IMR-90 (cell line): ENCODE measurements at regions not wholly inside any gene's neighbourhood (a gene's known extent, or its start where the extent isn't known, plus 50 kb on each side); places are given as distances from the start of the nearest gene placed in this dataset.
A peak's percentile ranks its signal among the peaks of the same experiment; 100 is the strongest.

ENCODE experiments used
- ATAC-seq: fragments of 200-7000 bp; cut with Tn5 transposase; 2 replicates; pipeline ENCODE4 v1.9.1; 2020; ENCODE audit warnings: low read depth, mild to moderate bottlenecking, moderate library complexity
- BruUV-seq: library from RNA; stranded (reverse); fragments of 400-500 nt; replicated peaks from 2 replicates; lab custom pipeline; 2021; lab: Mats Ljungman, UMichigan
- CTCF ChIA-PET: fragments of 300-600 bp; formaldehyde crosslinking; extraction: SDS; loops from one replicate; lab custom pipeline; 2021; ENCODE audit warnings: antibody characterized with exemption; lab: Yijun Ruan, JAX
- POLR2A ChIA-PET: fragments of 300-600 bp; sonication (Branson Sonifier 250); formaldehyde crosslinking; loops from one replicate; lab custom pipeline; 2022; ENCODE audit warnings: antibody characterized with exemption; ENCODE audit not compliant: unreplicated experiment; lab: Charles Lee
- DNase-seq: peaks from one replicate; pipeline ENCODE4 v3.0.0; 2013
- H2AFZ ChIP-seq: replicated peaks from 2 replicates; pipeline ENCODE3; 2013; ENCODE audit warnings: low read length, mild to moderate bottlenecking; ENCODE audit not compliant: poor library complexity
- H2AK5ac ChIP-seq: 2 replicates; pipeline ENCODE4 v1.6.1; 2013; ENCODE audit warnings: low read depth, low read length, inconsistent platforms
- H2AK9ac ChIP-seq: replicated peaks from 2 replicates; pipeline ENCODE3; 2013; ENCODE audit warnings: mild to moderate bottlenecking, low read depth, low read length, moderate library complexity; ENCODE audit not compliant: poor library complexity
- H2BK120ac ChIP-seq: 2 replicates; pipeline ENCODE4 v1.6.1; 2013; ENCODE audit warnings: low read depth, low read length, inconsistent platforms
- H2BK15ac ChIP-seq: 3 replicates; pipeline ENCODE4 v1.6.1; 2013; ENCODE audit warnings: low read depth, low read length, inconsistent platforms
- H2BK20ac ChIP-seq: 2 replicates; pipeline ENCODE4 v1.6.1; 2013; ENCODE audit warnings: low read depth, mild to moderate bottlenecking, inconsistent platforms, low read length, moderate library complexity
- H2BK5ac ChIP-seq: 2 replicates; pipeline ENCODE4 v1.6.1; 2013; ENCODE audit warnings: mild to moderate bottlenecking, low read depth, low read length, inconsistent platforms; ENCODE audit not compliant: poor library complexity, severe bottlenecking
- H3K14ac ChIP-seq: replicated peaks from 2 replicates; pipeline ENCODE4 v1.6.1; 2013; ENCODE audit warnings: low read depth, low read length, inconsistent platforms
- H3K18ac ChIP-seq: 2 replicates; pipeline ENCODE4 v1.6.1; 2013; ENCODE audit warnings: low read depth, low read length, control low read depth
- H3K23ac ChIP-seq: 2 replicates; pipeline ENCODE4 v1.6.1; 2013; ENCODE audit warnings: low read depth, low read length, inconsistent platforms
- H3K27ac ChIP-seq: 2 replicates; pipeline ENCODE4 v1.5.1; 2013; ENCODE audit warnings: mild to moderate bottlenecking, control low read depth, low read length; ENCODE audit not compliant: insufficient read depth
- H3K27me3 ChIP-seq: 2 replicates; pipeline ENCODE4 v1.6.1; 2013; ENCODE audit warnings: low read length; ENCODE audit not compliant: control insufficient read depth, insufficient read depth
- H3K36me3 ChIP-seq: 2 replicates; pipeline ENCODE4 v1.6.1; 2013; ENCODE audit warnings: low read length, mixed read lengths; ENCODE audit not compliant: control insufficient read depth, insufficient read depth
- H3K4ac ChIP-seq: 2 replicates; pipeline ENCODE4 v1.6.1; 2013; ENCODE audit warnings: low read depth, low read length, inconsistent platforms
- H3K4me1 ChIP-seq: 2 replicates; pipeline ENCODE4 v1.6.1; 2013; ENCODE audit warnings: low read length, mixed read lengths; ENCODE audit not compliant: control insufficient read depth, insufficient read depth
- H3K4me2 ChIP-seq: 2 replicates; pipeline ENCODE4 v1.6.1; 2013; ENCODE audit warnings: low read depth, mild to moderate bottlenecking, control low read depth, low read length, moderate library complexity
- H3K4me3 ChIP-seq: 2 replicates; pipeline ENCODE4 v1.5.1; 2013; ENCODE audit warnings: low read depth, mild to moderate bottlenecking, control low read depth, low read length, moderate library complexity; ENCODE audit not compliant: insufficient read depth
- H3K56ac ChIP-seq: 2 replicates; pipeline ENCODE4 v1.6.1; 2013; ENCODE audit warnings: low read length, inconsistent platforms; ENCODE audit not compliant: insufficient read depth; ENCODE audit errors: extremely low read depth
- H3K79me1 ChIP-seq, 2 experiments: 2 replicates each; pipeline ENCODE4 v1.6.1; 2013; ENCODE audit warnings: low read length in 2 of 2, inconsistent platforms in 1 of 2, low read depth in 1 of 2
- H3K9ac ChIP-seq: 2 replicates; pipeline ENCODE4 v1.6.1; 2013; ENCODE audit warnings: low read depth, low read length, control low read depth
- H3K9me1 ChIP-seq: 2 replicates; pipeline ENCODE4 v1.6.1; 2013; ENCODE audit warnings: low read length, inconsistent platforms; ENCODE audit not compliant: insufficient read depth
- H3K9me3 ChIP-seq: 2 replicates; pipeline ENCODE4 v1.6.1; 2013; ENCODE audit warnings: low read length; ENCODE audit not compliant: control insufficient read depth, insufficient read depth
- H4K20me1 ChIP-seq: 2 replicates; pipeline ENCODE4 v1.6.1; 2013; ENCODE audit warnings: low read length, inconsistent platforms; ENCODE audit not compliant: insufficient read depth
- H4K5ac ChIP-seq: 2 replicates; pipeline ENCODE4 v1.6.1; 2013; ENCODE audit warnings: mild to moderate bottlenecking, low read depth, low read length, control low read depth
- H4K8ac ChIP-seq, 2 experiments: 2 replicates each; pipeline ENCODE4 v1.6.1; 2013; ENCODE audit warnings: low read depth in 2 of 2, low read length in 2 of 2, control low read depth in 1 of 2, inconsistent platforms in 1 of 2
- H4K91ac ChIP-seq: 2 replicates; pipeline ENCODE4 v1.6.1; 2013; ENCODE audit warnings: low read depth, low read length, inconsistent platforms; ENCODE audit not compliant: insufficient read depth
- BHLHE40 ChIP-seq: fragments of 150-350 bp; IDR thresholded peaks from 2 replicates; pipeline ENCODE4 v1.6.1; 2016; ENCODE audit warnings: mild to moderate bottlenecking, low read depth, low read length
- CHD1 ChIP-seq: IDR thresholded peaks from 2 replicates; pipeline ENCODE4 v1.6.1; 2012; ENCODE audit warnings: low read depth, low read length, improper control_type of control experiment
- CTCF ChIP-seq: conservative IDR thresholded peaks from 2 replicates; pipeline ENCODE4 v1.5.1; 2012; ENCODE audit warnings: mild to moderate bottlenecking, low read depth, low read length, improper control_type of control experiment
- ELK1 ChIP-seq: fragments of 150-350 bp; IDR thresholded peaks from 2 replicates; pipeline ENCODE4 v1.6.1; 2016; ENCODE audit warnings: low read depth, mild to moderate bottlenecking, low read length, moderate library complexity, borderline replicate concordance
- MAFK ChIP-seq: IDR thresholded peaks from 2 replicates; pipeline ENCODE4 v1.6.1; 2012; ENCODE audit warnings: low read depth, low read length, improper control_type of control experiment
- NFE2L2 ChIP-seq: fragments of 150-350 bp; IDR thresholded peaks from 2 replicates; pipeline ENCODE4 v1.6.1; 2016; ENCODE audit warnings: low read depth, mild to moderate bottlenecking, low read length
- POLR2A ChIP-seq: IDR thresholded peaks from 2 replicates; pipeline ENCODE4 v1.6.1; 2012; ENCODE audit warnings: mild to moderate bottlenecking, low read depth, low read length
- RFX5 ChIP-seq: IDR thresholded peaks from 2 replicates; pipeline ENCODE4 v1.8.0; 2012; ENCODE audit warnings: low read depth, mild to moderate bottlenecking, low read length, moderate library complexity
- USF2 ChIP-seq: fragments of 150-350 bp; IDR thresholded peaks from 2 replicates; pipeline ENCODE4 v1.6.1; 2017; ENCODE audit warnings: mild to moderate bottlenecking, antibody characterized with exemption, low read length, low read depth
- WGBS, 2 experiments: methylation state at CpG; one replicate each; pipeline versions ENCODE4 v1.1.5 to v1.1.7; 2013; ENCODE audit warnings: missing lambda C conversion rate in 2 of 2; ENCODE audit not compliant: insufficient read length in 1 of 2; ENCODE audit errors: extremely low coverage in 2 of 2; 5-methylcytosine and 5-hydroxymethylcytosine counted together
- dilution Hi-C: fragments of 300-500 bp; cut with HindIII; formaldehyde crosslinking; loops from one replicate; pipeline ENCODE4 v1.14.3; 2018; ENCODE audit warnings: low sequenced_read_pairs; ENCODE audit not compliant: unreplicated experiment
- in situ Hi-C: fragments of 300-500 bp; cut with MboI; formaldehyde crosslinking; loops from 3 replicates; pipeline ENCODE4 v1.14.3; 2019; ENCODE audit warnings: low sequenced_read_pairs, inconsistent platforms, mixed read lengths
- intact Hi-C: fragments of 100-400 bp; cut with micrococcal nuclease; formaldehyde crosslinking; loops from 2 replicates; pipeline ENCODE4 v1.10.0; 2022

GRCh38 chr5:110917161-110917875 is 154.2 kb upstream of the TSLP start (continued):
- TF ChIP-seq ELK1 (no peak), USF2 (no peak)

- dilution Hi-C loops (no loop called here), intact Hi-C loops (loop anchor here (5.0 kb wide), 2 partner anchors 151 to 154 kb away; partner anchors contain the start of gene TSLP), in situ Hi-C loops (no loop called here)
- H3K4ac ChIP-seq = peak overlapping the region; percentile 3; the same call in 1 of the 2 replicates
- H3K27ac ChIP-seq = no peak overlapping the region
- no peak overlapping the region for H2AK5ac ChIP-seq
- H2BK5ac ChIP-seq = no peak overlapping the region
- H4K91ac ChIP-seq = no peak overlapping the region; the same call in 1 of the 2 replicates
- H3K56ac ChIP-seq = no peak overlapping the region
- no CpG with 5 or more reads among the region's 1 CpG for WGBS, 2 experiments
- H3K4me2 ChIP-seq = no peak overlapping the region
- DNase-seq = no peak
- peaks cover 11% of the 10 kb centered on the region for H3K4me1 ChIP-seq
- no TSS peak for BruUV-seq
- H4K5ac ChIP-seq = no peak overlapping the region
- no peak overlapping the region for H3K9ac ChIP-seq
- no peaks in the 10 kb centered on the region for H3K79me1 ChIP-seq
- no peaks in the 10 kb centered on the region for H3K27me3 ChIP-seq
- H2BK20ac ChIP-seq = peak overlapping the region; percentile 6; the same call in 1 of the 2 replicates
- no peak overlapping the region for H2AK9ac ChIP-seq
- peak overlapping the region; percentile 4; the same call in 1 of the 3 replicates for H2BK15ac ChIP-seq
- ChIA-PET CTCF (no interaction called here), POLR2A (no interaction called here)
- H3K4me3 ChIP-seq = no peak overlapping the region
- no peak overlapping the region for H3K14ac ChIP-seq
- no peak overlapping the region for H3K23ac ChIP-seq
- no peak for ATAC-seq
- no peaks in the 10 kb centered on the region for H3K9me3 ChIP-seq
- H4K20me1 ChIP-seq = no peaks in the 10 kb centered on the region
- H2AFZ ChIP-seq = no peak overlapping the region
- peaks cover 4% of the 10 kb centered on the region; the same call in 1 of the 2 replicates for H3K9me1 ChIP-seq
- H3K36me3 ChIP-seq = no peaks in the 10 kb centered on the region
- no peak overlapping the region for H3K18ac ChIP-seq
- H4K8ac ChIP-seq = no peak overlapping the region
- H2BK120ac ChIP-seq = peak overlapping the region; percentile 50
- TF ChIP-seq NFE2L2 (no peak), CTCF (no peak), MAFK (no peak), POLR2A (no peak), BHLHE40 (no peak), ELK1 (no peak), RFX5 (no peak), CHD1 (no peak), USF2 (no peak)
Measured at GRCh38 chr5:110918683-110919082, 152.8 kb upstream of the TSLP start.
